WTC11 (cell line): ENCODE measurements at regions not wholly inside any gene's neighbourhood (a gene's known extent, or its start where the extent isn't known, plus 50 kb on each side); places are given as distances from the start of the nearest gene placed in this dataset.

ENCODE experiments used
- ATAC-seq: fragments of 200-7000 bp; cut with Tn5 transposase; 2 replicates; pipeline ENCODE4 v1.10.0; 2021; ENCODE audit warnings: mild to moderate bottlenecking, moderate library complexity
- CTCF ChIA-PET: fragments of 300-600 bp; sonication (Branson Sonifier 250); formaldehyde crosslinking; loops from one replicate; lab custom pipeline; 2021; ENCODE audit warnings: antibody characterized with exemption; lab: Charles Lee
- POLR2A ChIA-PET: fragments of 350-600 bp; sonication (Branson Sonifier 250); formaldehyde crosslinking; loops from one replicate; lab custom pipeline; 2021; ENCODE audit warnings: antibody characterized with exemption; lab: Charles Lee
- DNase-seq: peaks from one replicate; pipeline ENCODE4 v3.0.0; 2021; ENCODE audit warnings: low spot score
- H3K27ac Mint-ChIP-seq: 2 replicates; pipeline ENCODE4 v1.8.0; 2021; ENCODE audit warnings: mixed read lengths
- H3K27me3 Mint-ChIP-seq: 2 replicates; pipeline ENCODE4 v1.8.0; 2021; ENCODE audit warnings: low read depth, mild to moderate bottlenecking, moderate library complexity, mixed read lengths
- H3K36me3 Mint-ChIP-seq: 2 replicates; pipeline ENCODE4 v1.8.0; 2021; ENCODE audit warnings: mixed read lengths
- H3K4me1 Mint-ChIP-seq: 2 replicates; pipeline ENCODE4 v1.8.0; 2022; ENCODE audit warnings: mixed read lengths
- H3K4me3 Mint-ChIP-seq: 2 replicates; pipeline ENCODE4 v1.8.0; 2021; ENCODE audit warnings: mild to moderate bottlenecking, moderate library complexity, mixed read lengths
- H3K9me3 Mint-ChIP-seq: 2 replicates; pipeline ENCODE4 v1.8.0; 2021; ENCODE audit warnings: mixed read lengths
- CREB1 ChIP-seq: sonication (generic); formaldehyde crosslinking; IDR thresholded peaks from 2 replicates; pipeline ENCODE4 v1.8.0; 2023; ENCODE audit warnings: mild to moderate bottlenecking, missing genetic modification reagents
- CREM ChIP-seq: sonication (generic); formaldehyde crosslinking; IDR thresholded peaks from 2 replicates; pipeline ENCODE4 v1.8.1; 2022; ENCODE audit warnings: mild to moderate bottlenecking, missing genetic modification reagents, moderate library complexity
- ESRRA ChIP-seq: sonication (generic); formaldehyde crosslinking; IDR thresholded peaks from 2 replicates; pipeline ENCODE4 v1.8.1; 2022; ENCODE audit warnings: mild to moderate bottlenecking, missing genetic modification reagents, borderline replicate concordance
- GRHL2 ChIP-seq: fragments of 250-450 bp; sonication (Bioruptor Pico); IDR thresholded peaks from 2 replicates; pipeline ENCODE4 v1.8.0; 2022; ENCODE audit warnings: mild to moderate bottlenecking, moderate library complexity; ENCODE audit not compliant: insufficient replicate concordance, severe bottlenecking
- MXD4 ChIP-seq: fragments of 250-450 bp; sonication (Bioruptor Pico); IDR thresholded peaks from 2 replicates; pipeline ENCODE4 v1.8.0; 2021; ENCODE audit warnings: mild to moderate bottlenecking, moderate library complexity, borderline replicate concordance
- NR1H2 ChIP-seq: sonication (generic); formaldehyde crosslinking; IDR thresholded peaks from 2 replicates; pipeline ENCODE4 v1.9.0; 2021; ENCODE audit warnings: mild to moderate bottlenecking, moderate library complexity, missing genetic modification reagents
- RELA ChIP-seq: sonication (generic); formaldehyde crosslinking; IDR thresholded peaks from 2 replicates; pipeline ENCODE4 v1.8.1; 2022; ENCODE audit warnings: missing genetic modification reagents, mild to moderate bottlenecking, borderline replicate concordance
- RORB ChIP-seq: fragments of 250-450 bp; sonication (Bioruptor Pico); IDR thresholded peaks from 2 replicates; pipeline ENCODE4 v1.9.0; 2021; ENCODE audit warnings: mild to moderate bottlenecking
- SMAD3 ChIP-seq: sonication (generic); formaldehyde crosslinking; IDR thresholded peaks from 2 replicates; pipeline ENCODE4 v1.8.0; 2022; ENCODE audit warnings: missing genetic modification reagents, mild to moderate bottlenecking, borderline replicate concordance
- SP1 ChIP-seq: sonication (generic); formaldehyde crosslinking; conservative IDR thresholded peaks from 2 replicates; pipeline ENCODE4 v1.8.1; 2022; ENCODE audit warnings: missing genetic modification reagents
- TEAD1 ChIP-seq: sonication (generic); formaldehyde crosslinking; IDR thresholded peaks from 2 replicates; pipeline ENCODE4 v1.8.0; 2022; ENCODE audit warnings: mild to moderate bottlenecking, missing genetic modification reagents
- TEAD4 ChIP-seq: sonication (generic); formaldehyde crosslinking; IDR thresholded peaks from 2 replicates; pipeline ENCODE4 v1.8.0; 2022; ENCODE audit warnings: mild to moderate bottlenecking, missing genetic modification reagents
- TP53 ChIP-seq: sonication (generic); formaldehyde crosslinking; IDR thresholded peaks from 2 replicates; pipeline ENCODE4 v1.8.1; 2023; ENCODE audit warnings: mild to moderate bottlenecking, missing genetic modification reagents
- ZNF219 ChIP-seq: sonication (generic); formaldehyde crosslinking; IDR thresholded peaks from 2 replicates; pipeline ENCODE4 v1.8.0; 2023; ENCODE audit warnings: missing genetic modification reagents, mild to moderate bottlenecking, borderline replicate concordance
- ZNF263 ChIP-seq: sonication (generic); formaldehyde crosslinking; IDR thresholded peaks from 2 replicates; pipeline ENCODE4 v1.8.1; 2022; ENCODE audit warnings: low read depth, mild to moderate bottlenecking, moderate library complexity, missing genetic modification reagents
- ZNF396 ChIP-seq: fragments of 250-450 bp; sonication (Bioruptor Pico); IDR thresholded peaks from 2 replicates; pipeline ENCODE4 v1.8.0; 2021; ENCODE audit warnings: mild to moderate bottlenecking, moderate library complexity, borderline replicate concordance
- ZNF416 ChIP-seq: fragments of 250-450 bp; sonication (Bioruptor Pico); IDR thresholded peaks from 2 replicates; pipeline ENCODE4 v1.9.0; 2021; ENCODE audit warnings: mild to moderate bottlenecking, inconsistent platforms
- TF ChIP-seq, protein P1 (sequence below): sonication (generic); formaldehyde crosslinking; IDR thresholded peaks from 2 replicates; pipeline ENCODE4 v1.8.1; 2022; ENCODE audit warnings: mild to moderate bottlenecking, moderate library complexity, missing genetic modification reagents
- TF ChIP-seq, protein P2 (sequence below): sonication (generic); formaldehyde crosslinking; IDR thresholded peaks from 2 replicates; pipeline ENCODE4 v1.8.0; 2022; ENCODE audit warnings: mild to moderate bottlenecking, missing genetic modification reagents
- TF ChIP-seq, protein P3 (sequence below): fragments of 250-450 bp; sonication (Bioruptor Pico); IDR thresholded peaks from 2 replicates; pipeline ENCODE4 v1.9.0; 2021; ENCODE audit warnings: mild to moderate bottlenecking
- TF ChIP-seq, protein P4 (sequence below): fragments of 250-450 bp; sonication (Bioruptor Pico); IDR thresholded peaks from 2 replicates; pipeline ENCODE4 v1.9.0; 2021; ENCODE audit warnings: mild to moderate bottlenecking
- TF ChIP-seq, protein P5 (sequence below): sonication (generic); formaldehyde crosslinking; conservative IDR thresholded peaks from 2 replicates; pipeline ENCODE4 v1.8.1; 2022; ENCODE audit warnings: mild to moderate bottlenecking, missing genetic modification reagents
- TF ChIP-seq, protein P6 (sequence below): fragments of 200-600 bp; IDR thresholded peaks from 2 replicates; pipeline ENCODE4 v1.8.0; 2022; ENCODE audit warnings: antibody characterized with exemption
- TF ChIP-seq, protein P7 (sequence below): sonication (generic); formaldehyde crosslinking; IDR thresholded peaks from 2 replicates; pipeline ENCODE4 v1.8.0; 2022; ENCODE audit warnings: mild to moderate bottlenecking, missing genetic modification reagents

DNA sequence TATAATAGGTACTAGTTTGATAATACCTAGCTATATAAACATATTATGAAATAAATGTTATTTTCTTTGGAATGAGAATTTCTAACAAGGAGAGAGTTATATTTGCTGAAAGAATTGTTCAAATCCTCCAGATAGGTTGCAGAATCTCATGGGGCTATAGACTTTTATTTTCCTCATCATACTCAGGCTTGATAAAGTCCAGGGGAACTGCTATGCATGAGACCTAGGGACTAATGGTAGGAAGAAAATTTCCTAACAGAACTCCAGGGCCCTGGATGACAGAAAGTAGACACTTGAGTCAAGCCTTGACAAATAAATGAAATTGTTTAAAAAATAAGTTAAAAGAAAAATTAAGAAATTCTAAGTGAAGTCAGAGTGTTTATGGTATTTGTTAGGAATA, 138.5 kb upstream of the DACH1 start:
- Mint-ChIP-seq H3K27ac (no peak overlapping the region), H3K9me3 (peaks cover 6% of the 10 kb centered on the region; the same call in 1 of the 2 replicates), H3K27me3 (no peaks in the 10 kb centered on the region), H3K4me3 (no peak overlapping the region), H3K36me3 (no peaks in the 10 kb centered on the region), H3K4me1 (peaks cover 3% of the 10 kb centered on the region; the same call in 1 of the 2 replicates)
- no peak for DNase-seq
- ChIA-PET POLR2A (no interaction called here), CTCF (no interaction called here)
- ATAC-seq = no peak
- TF ChIP-seq TP53 (CRISPR knock-in tag) (no peak), TEAD1 (CRISPR knock-in tag) (no peak), ZNF263 (CRISPR knock-in tag) (no peak), RELA (no peak), GRHL2 (CRISPR knock-in tag) (no peak), CREM (CRISPR knock-in tag) (no peak), CREB1 (CRISPR knock-in tag) (no peak), ZNF416 (no peak), SP1 (CRISPR knock-in tag) (no peak), ESRRA (CRISPR knock-in tag) (no peak), SMAD3 (no peak), ZNF396 (CRISPR knock-in tag) (no peak), NR1H2 (CRISPR knock-in tag) (no peak)
- TF ChIP-seq, protein P1, sequence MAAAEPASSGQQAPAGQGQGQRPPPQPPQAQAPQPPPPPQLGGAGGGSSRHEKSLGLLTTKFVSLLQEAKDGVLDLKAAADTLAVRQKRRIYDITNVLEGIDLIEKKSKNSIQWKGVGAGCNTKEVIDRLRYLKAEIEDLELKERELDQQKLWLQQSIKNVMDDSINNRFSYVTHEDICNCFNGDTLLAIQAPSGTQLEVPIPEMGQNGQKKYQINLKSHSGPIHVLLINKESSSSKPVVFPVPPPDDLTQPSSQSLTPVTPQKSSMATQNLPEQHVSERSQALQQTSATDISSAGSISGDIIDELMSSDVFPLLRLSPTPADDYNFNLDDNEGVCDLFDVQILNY = no peak
- TF ChIP-seq, protein P2, sequence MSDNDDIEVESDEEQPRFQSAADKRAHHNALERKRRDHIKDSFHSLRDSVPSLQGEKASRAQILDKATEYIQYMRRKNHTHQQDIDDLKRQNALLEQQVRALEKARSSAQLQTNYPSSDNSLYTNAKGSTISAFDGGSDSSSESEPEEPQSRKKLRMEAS (CRISPR knock-in tag) = no peak
- TF ChIP-seq, protein P3, sequence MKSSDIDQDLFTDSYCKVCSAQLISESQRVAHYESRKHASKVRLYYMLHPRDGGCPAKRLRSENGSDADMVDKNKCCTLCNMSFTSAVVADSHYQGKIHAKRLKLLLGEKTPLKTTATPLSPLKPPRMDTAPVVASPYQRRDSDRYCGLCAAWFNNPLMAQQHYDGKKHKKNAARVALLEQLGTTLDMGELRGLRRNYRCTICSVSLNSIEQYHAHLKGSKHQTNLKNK = no peak
- TF ChIP-seq, protein P4, sequence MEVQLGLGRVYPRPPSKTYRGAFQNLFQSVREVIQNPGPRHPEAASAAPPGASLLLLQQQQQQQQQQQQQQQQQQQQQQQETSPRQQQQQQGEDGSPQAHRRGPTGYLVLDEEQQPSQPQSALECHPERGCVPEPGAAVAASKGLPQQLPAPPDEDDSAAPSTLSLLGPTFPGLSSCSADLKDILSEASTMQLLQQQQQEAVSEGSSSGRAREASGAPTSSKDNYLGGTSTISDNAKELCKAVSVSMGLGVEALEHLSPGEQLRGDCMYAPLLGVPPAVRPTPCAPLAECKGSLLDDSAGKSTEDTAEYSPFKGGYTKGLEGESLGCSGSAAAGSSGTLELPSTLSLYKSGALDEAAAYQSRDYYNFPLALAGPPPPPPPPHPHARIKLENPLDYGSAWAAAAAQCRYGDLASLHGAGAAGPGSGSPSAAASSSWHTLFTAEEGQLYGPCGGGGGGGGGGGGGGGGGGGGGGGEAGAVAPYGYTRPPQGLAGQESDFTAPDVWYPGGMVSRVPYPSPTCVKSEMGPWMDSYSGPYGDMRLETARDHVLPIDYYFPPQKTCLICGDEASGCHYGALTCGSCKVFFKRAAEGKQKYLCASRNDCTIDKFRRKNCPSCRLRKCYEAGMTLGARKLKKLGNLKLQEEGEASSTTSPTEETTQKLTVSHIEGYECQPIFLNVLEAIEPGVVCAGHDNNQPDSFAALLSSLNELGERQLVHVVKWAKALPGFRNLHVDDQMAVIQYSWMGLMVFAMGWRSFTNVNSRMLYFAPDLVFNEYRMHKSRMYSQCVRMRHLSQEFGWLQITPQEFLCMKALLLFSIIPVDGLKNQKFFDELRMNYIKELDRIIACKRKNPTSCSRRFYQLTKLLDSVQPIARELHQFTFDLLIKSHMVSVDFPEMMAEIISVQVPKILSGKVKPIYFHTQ (CRISPR knock-in tag) = no peak
- TF ChIP-seq, protein P5, sequence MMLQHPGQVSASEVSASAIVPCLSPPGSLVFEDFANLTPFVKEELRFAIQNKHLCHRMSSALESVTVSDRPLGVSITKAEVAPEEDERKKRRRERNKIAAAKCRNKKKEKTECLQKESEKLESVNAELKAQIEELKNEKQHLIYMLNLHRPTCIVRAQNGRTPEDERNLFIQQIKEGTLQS (CRISPR knock-in tag) = no peak
- TF ChIP-seq, protein P6, sequence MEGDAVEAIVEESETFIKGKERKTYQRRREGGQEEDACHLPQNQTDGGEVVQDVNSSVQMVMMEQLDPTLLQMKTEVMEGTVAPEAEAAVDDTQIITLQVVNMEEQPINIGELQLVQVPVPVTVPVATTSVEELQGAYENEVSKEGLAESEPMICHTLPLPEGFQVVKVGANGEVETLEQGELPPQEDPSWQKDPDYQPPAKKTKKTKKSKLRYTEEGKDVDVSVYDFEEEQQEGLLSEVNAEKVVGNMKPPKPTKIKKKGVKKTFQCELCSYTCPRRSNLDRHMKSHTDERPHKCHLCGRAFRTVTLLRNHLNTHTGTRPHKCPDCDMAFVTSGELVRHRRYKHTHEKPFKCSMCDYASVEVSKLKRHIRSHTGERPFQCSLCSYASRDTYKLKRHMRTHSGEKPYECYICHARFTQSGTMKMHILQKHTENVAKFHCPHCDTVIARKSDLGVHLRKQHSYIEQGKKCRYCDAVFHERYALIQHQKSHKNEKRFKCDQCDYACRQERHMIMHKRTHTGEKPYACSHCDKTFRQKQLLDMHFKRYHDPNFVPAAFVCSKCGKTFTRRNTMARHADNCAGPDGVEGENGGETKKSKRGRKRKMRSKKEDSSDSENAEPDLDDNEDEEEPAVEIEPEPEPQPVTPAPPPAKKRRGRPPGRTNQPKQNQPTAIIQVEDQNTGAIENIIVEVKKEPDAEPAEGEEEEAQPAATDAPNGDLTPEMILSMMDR = no peak

DNA sequence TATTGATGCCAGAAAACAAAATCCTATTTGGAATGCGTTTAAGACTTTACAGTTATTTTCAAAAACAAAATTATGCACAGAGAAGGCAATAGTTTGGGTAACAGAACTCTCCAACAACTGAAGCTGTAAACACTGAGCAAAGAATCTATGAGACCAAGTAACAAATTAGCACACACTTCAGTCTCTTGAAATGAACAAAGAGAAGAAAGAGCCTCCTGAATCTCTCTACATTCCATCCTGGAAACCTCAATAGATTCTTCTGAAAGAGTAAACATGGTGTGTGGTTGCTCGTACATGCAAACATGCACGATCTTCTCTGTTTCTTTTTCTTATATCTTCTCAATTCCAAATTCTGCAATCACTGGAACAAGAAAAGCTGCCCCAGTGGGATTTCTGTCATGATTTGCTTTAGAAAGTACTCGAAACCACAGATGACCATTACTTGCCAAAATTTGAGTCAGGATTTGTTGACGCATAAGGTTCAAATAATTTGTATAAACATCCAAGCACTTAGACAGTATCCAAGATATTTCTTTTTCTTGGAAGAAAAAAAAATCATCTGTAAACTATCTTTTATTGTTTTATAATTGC, 137.9 kb upstream of the DACH1 start:
- ChIA-PET POLR2A (no interaction called here), CTCF (no interaction called here)
- no peak overlapping the region for H3K27ac Mint-ChIP-seq
- H3K27me3 Mint-ChIP-seq = no peaks in the 10 kb centered on the region
- H3K9me3 Mint-ChIP-seq = peaks cover 9% of the 10 kb centered on the region; the same call in 1 of the 2 replicates
- DNase-seq (no peak), ATAC-seq (no peak)
- H3K36me3 Mint-ChIP-seq = no peaks in the 10 kb centered on the region
- no peak overlapping the region for H3K4me3 Mint-ChIP-seq
- H3K4me1 Mint-ChIP-seq = peaks cover 3% of the 10 kb centered on the region; the same call in 1 of the 2 replicates
- no peak for TF ChIP-seq MXD4 (CRISPR knock-in tag)
- TF ChIP-seq TEAD4 (CRISPR knock-in tag) = no peak
- TF ChIP-seq ZNF416 = no peak
- TF ChIP-seq ZNF219 (CRISPR knock-in tag) = no peak
- TF ChIP-seq, protein P2 (CRISPR knock-in tag) = no peak
- TF ChIP-seq, protein P7, sequence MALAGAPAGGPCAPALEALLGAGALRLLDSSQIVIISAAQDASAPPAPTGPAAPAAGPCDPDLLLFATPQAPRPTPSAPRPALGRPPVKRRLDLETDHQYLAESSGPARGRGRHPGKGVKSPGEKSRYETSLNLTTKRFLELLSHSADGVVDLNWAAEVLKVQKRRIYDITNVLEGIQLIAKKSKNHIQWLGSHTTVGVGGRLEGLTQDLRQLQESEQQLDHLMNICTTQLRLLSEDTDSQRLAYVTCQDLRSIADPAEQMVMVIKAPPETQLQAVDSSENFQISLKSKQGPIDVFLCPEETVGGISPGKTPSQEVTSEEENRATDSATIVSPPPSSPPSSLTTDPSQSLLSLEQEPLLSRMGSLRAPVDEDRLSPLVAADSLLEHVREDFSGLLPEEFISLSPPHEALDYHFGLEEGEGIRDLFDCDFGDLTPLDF (CRISPR knock-in tag) = no peak
- TF ChIP-seq RORB (CRISPR knock-in tag) = no peak
